HCT116 (cell line): ENCODE measurements at regions not wholly inside any gene's neighbourhood (a gene's known extent, or its start where the extent isn't known, plus 50 kb on each side); places are given as distances from the start of the nearest gene placed in this dataset.

ENCODE experiments used
- CBX3 ChIP-seq: IDR thresholded peaks from 2 replicates; pipeline ENCODE4 v1.6.1; 2012; ENCODE audit warnings: low read depth
- EZH2 ChIP-seq: fragments of 200-600 bp; sonication (generic); IDR thresholded peaks from 2 replicates; pipeline ENCODE4 v1.6.1; 2017; ENCODE audit warnings: antibody characterized with exemption, mixed run types
- JUND ChIP-seq: IDR thresholded peaks from 2 replicates; pipeline ENCODE4 v1.6.1; 2012
- POLR2A ChIP-seq: IDR thresholded peaks from 2 replicates; pipeline ENCODE4 v1.7.0; 2011; ENCODE audit warnings: borderline replicate concordance; ENCODE audit not compliant: insufficient read depth, insufficient read length; ENCODE audit errors: extremely low read depth
- POLR2AphosphoS5 ChIP-seq: IDR thresholded peaks from 2 replicates; pipeline ENCODE4 v1.6.1; 2011; ENCODE audit warnings: mild to moderate bottlenecking, low read depth, low read length, moderate library complexity
- SRF ChIP-seq: IDR thresholded peaks from 2 replicates; pipeline ENCODE4 v1.6.1; 2012; ENCODE audit warnings: low read depth
- YY1 ChIP-seq: IDR thresholded peaks from 2 replicates; pipeline ENCODE4 v1.6.1; 2011; ENCODE audit warnings: low read length, low read depth, moderate library complexity, mild to moderate bottlenecking; ENCODE audit not compliant: insufficient replicate concordance; ENCODE audit errors: extremely low read depth
- ZNF274 ChIP-seq: fragments of 200-500 bp; sonication (Bioruptor generic); IDR thresholded peaks from 2 replicates; pipeline ENCODE4 v1.6.1; 2014; ENCODE audit warnings: mild to moderate bottlenecking, low read depth, low read length, inconsistent platforms
- TF ChIP-seq, protein P1 (sequence below), 3 experiments: fragments of 200-600 bp in 1 of 3; sonication (generic) in 1 of 3; IDR thresholded peaks in 2 of 3; conservative IDR thresholded peaks in 1 of 3; 2 replicates each; pipeline ENCODE4 v1.5.1; 2012 to 2017; ENCODE audit warnings: low read depth in 2 of 3, low read length in 2 of 3, antibody characterized with exemption in 1 of 3, borderline replicate concordance in 1 of 3, control low read depth in 1 of 3, mild to moderate bottlenecking in 1 of 3, mixed read lengths in 1 of 3, mixed run types in 1 of 3, moderate library complexity in 1 of 3; ENCODE audit not compliant: insufficient read depth in 1 of 3
- TF ChIP-seq, protein P2 (sequence below): IDR thresholded peaks from 2 replicates; pipeline ENCODE4 v1.6.1; 2012; ENCODE audit warnings: low read depth
- TF ChIP-seq, protein P3 (sequence below): IDR thresholded peaks from 2 replicates; pipeline ENCODE4 v1.6.1; 2012

DNA sequence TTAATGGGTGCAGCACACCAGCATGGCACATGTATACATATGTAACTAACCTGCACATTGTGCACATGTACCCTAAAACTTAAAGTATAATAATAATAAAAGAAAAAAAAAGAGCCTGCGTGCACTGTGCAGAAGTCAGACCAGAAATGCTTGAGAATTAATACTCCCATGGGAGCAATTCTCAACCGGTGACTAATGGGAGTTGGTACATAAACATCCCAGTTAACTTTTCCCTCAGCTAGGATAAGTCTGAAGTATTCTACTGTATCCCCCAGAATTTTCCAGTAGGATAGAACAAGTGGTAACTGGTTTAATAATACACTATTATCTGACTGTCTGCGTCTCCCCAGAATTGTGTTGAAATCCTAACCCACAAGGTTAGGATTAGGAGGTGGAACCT, 113.6 kb upstream of the COL5A2 start:
- TF ChIP-seq CBX3 (no peak), EZH2 (no peak), POLR2A (no peak), YY1 (no peak), SRF (no peak), POLR2AphosphoS5 (no peak), ZNF274 (no peak), JUND (no peak)
- TF ChIP-seq, protein P1, sequence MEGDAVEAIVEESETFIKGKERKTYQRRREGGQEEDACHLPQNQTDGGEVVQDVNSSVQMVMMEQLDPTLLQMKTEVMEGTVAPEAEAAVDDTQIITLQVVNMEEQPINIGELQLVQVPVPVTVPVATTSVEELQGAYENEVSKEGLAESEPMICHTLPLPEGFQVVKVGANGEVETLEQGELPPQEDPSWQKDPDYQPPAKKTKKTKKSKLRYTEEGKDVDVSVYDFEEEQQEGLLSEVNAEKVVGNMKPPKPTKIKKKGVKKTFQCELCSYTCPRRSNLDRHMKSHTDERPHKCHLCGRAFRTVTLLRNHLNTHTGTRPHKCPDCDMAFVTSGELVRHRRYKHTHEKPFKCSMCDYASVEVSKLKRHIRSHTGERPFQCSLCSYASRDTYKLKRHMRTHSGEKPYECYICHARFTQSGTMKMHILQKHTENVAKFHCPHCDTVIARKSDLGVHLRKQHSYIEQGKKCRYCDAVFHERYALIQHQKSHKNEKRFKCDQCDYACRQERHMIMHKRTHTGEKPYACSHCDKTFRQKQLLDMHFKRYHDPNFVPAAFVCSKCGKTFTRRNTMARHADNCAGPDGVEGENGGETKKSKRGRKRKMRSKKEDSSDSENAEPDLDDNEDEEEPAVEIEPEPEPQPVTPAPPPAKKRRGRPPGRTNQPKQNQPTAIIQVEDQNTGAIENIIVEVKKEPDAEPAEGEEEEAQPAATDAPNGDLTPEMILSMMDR (IDR thresholded peaks at IDR 0.05 in 2 of 3, conservative IDR thresholded peaks at IDR 0.05 in 1 of 3; ENCODE audit: borderline replicate concordance in 1 of 3, insufficient read depth in 1 of 3, low read depth in 2 of 3, low read length in 2 of 3), result no peak
- TF ChIP-seq, protein P2, sequence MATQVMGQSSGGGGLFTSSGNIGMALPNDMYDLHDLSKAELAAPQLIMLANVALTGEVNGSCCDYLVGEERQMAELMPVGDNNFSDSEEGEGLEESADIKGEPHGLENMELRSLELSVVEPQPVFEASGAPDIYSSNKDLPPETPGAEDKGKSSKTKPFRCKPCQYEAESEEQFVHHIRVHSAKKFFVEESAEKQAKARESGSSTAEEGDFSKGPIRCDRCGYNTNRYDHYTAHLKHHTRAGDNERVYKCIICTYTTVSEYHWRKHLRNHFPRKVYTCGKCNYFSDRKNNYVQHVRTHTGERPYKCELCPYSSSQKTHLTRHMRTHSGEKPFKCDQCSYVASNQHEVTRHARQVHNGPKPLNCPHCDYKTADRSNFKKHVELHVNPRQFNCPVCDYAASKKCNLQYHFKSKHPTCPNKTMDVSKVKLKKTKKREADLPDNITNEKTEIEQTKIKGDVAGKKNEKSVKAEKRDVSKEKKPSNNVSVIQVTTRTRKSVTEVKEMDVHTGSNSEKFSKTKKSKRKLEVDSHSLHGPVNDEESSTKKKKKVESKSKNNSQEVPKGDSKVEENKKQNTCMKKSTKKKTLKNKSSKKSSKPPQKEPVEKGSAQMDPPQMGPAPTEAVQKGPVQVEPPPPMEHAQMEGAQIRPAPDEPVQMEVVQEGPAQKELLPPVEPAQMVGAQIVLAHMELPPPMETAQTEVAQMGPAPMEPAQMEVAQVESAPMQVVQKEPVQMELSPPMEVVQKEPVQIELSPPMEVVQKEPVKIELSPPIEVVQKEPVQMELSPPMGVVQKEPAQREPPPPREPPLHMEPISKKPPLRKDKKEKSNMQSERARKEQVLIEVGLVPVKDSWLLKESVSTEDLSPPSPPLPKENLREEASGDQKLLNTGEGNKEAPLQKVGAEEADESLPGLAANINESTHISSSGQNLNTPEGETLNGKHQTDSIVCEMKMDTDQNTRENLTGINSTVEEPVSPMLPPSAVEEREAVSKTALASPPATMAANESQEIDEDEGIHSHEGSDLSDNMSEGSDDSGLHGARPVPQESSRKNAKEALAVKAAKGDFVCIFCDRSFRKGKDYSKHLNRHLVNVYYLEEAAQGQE, result no peak
- TF ChIP-seq, protein P3, sequence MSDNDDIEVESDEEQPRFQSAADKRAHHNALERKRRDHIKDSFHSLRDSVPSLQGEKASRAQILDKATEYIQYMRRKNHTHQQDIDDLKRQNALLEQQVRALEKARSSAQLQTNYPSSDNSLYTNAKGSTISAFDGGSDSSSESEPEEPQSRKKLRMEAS, result no peak
